IMR-90 (cell line): ENCODE measurements at regions not wholly inside any gene's neighbourhood (a gene's known extent, or its start where the extent isn't known, plus 50 kb on each side); places are given as distances from the start of the nearest gene placed in this dataset.

Source experiments
- ATAC-seq: fragments of 200-7000 bp; cut with Tn5 transposase; 2 replicates; pipeline ENCODE4 v1.9.1; 2020; ENCODE audit warnings: low read depth, mild to moderate bottlenecking, moderate library complexity
- BruUV-seq: library from RNA; stranded (reverse); fragments of 400-500 nt; replicated peaks from 2 replicates; lab custom pipeline; 2021; lab: Mats Ljungman, UMichigan
- CTCF ChIA-PET: fragments of 300-600 bp; formaldehyde crosslinking; extraction: SDS; loops from one replicate; lab custom pipeline; 2021; ENCODE audit warnings: antibody characterized with exemption; lab: Yijun Ruan, JAX
- POLR2A ChIA-PET: fragments of 300-600 bp; sonication (Branson Sonifier 250); formaldehyde crosslinking; loops from one replicate; lab custom pipeline; 2022; ENCODE audit warnings: antibody characterized with exemption; ENCODE audit not compliant: unreplicated experiment; lab: Charles Lee
- DNase-seq: peaks from one replicate; pipeline ENCODE4 v3.0.0; 2013
- H2AFZ ChIP-seq: replicated peaks from 2 replicates; pipeline ENCODE3; 2013; ENCODE audit warnings: low read length, mild to moderate bottlenecking; ENCODE audit not compliant: poor library complexity
- H2AK5ac ChIP-seq: 2 replicates; pipeline ENCODE4 v1.6.1; 2013; ENCODE audit warnings: low read depth, low read length, inconsistent platforms
- H2AK9ac ChIP-seq: replicated peaks from 2 replicates; pipeline ENCODE3; 2013; ENCODE audit warnings: mild to moderate bottlenecking, low read depth, low read length, moderate library complexity; ENCODE audit not compliant: poor library complexity
- H2BK120ac ChIP-seq: 2 replicates; pipeline ENCODE4 v1.6.1; 2013; ENCODE audit warnings: low read depth, low read length, inconsistent platforms
- H2BK15ac ChIP-seq: 3 replicates; pipeline ENCODE4 v1.6.1; 2013; ENCODE audit warnings: low read depth, low read length, inconsistent platforms
- H2BK20ac ChIP-seq: 2 replicates; pipeline ENCODE4 v1.6.1; 2013; ENCODE audit warnings: low read depth, mild to moderate bottlenecking, inconsistent platforms, low read length, moderate library complexity
- H2BK5ac ChIP-seq: 2 replicates; pipeline ENCODE4 v1.6.1; 2013; ENCODE audit warnings: mild to moderate bottlenecking, low read depth, low read length, inconsistent platforms; ENCODE audit not compliant: poor library complexity, severe bottlenecking
- H3K14ac ChIP-seq: replicated peaks from 2 replicates; pipeline ENCODE4 v1.6.1; 2013; ENCODE audit warnings: low read depth, low read length, inconsistent platforms
- H3K18ac ChIP-seq: 2 replicates; pipeline ENCODE4 v1.6.1; 2013; ENCODE audit warnings: low read depth, low read length, control low read depth
- H3K23ac ChIP-seq: 2 replicates; pipeline ENCODE4 v1.6.1; 2013; ENCODE audit warnings: low read depth, low read length, inconsistent platforms
- H3K27ac ChIP-seq: 2 replicates; pipeline ENCODE4 v1.5.1; 2013; ENCODE audit warnings: mild to moderate bottlenecking, control low read depth, low read length; ENCODE audit not compliant: insufficient read depth
- H3K27me3 ChIP-seq: 2 replicates; pipeline ENCODE4 v1.6.1; 2013; ENCODE audit warnings: low read length; ENCODE audit not compliant: control insufficient read depth, insufficient read depth
- H3K36me3 ChIP-seq: 2 replicates; pipeline ENCODE4 v1.6.1; 2013; ENCODE audit warnings: low read length, mixed read lengths; ENCODE audit not compliant: control insufficient read depth, insufficient read depth
- H3K4ac ChIP-seq: 2 replicates; pipeline ENCODE4 v1.6.1; 2013; ENCODE audit warnings: low read depth, low read length, inconsistent platforms
- H3K4me1 ChIP-seq: 2 replicates; pipeline ENCODE4 v1.6.1; 2013; ENCODE audit warnings: low read length, mixed read lengths; ENCODE audit not compliant: control insufficient read depth, insufficient read depth
- H3K4me2 ChIP-seq: 2 replicates; pipeline ENCODE4 v1.6.1; 2013; ENCODE audit warnings: low read depth, mild to moderate bottlenecking, control low read depth, low read length, moderate library complexity
- H3K4me3 ChIP-seq: 2 replicates; pipeline ENCODE4 v1.5.1; 2013; ENCODE audit warnings: low read depth, mild to moderate bottlenecking, control low read depth, low read length, moderate library complexity; ENCODE audit not compliant: insufficient read depth
- H3K56ac ChIP-seq: 2 replicates; pipeline ENCODE4 v1.6.1; 2013; ENCODE audit warnings: low read length, inconsistent platforms; ENCODE audit not compliant: insufficient read depth; ENCODE audit errors: extremely low read depth
- H3K79me1 ChIP-seq, 2 experiments: 2 replicates each; pipeline ENCODE4 v1.6.1; 2013; ENCODE audit warnings: low read length in 2 of 2, inconsistent platforms in 1 of 2, low read depth in 1 of 2
- H3K9ac ChIP-seq: 2 replicates; pipeline ENCODE4 v1.6.1; 2013; ENCODE audit warnings: low read depth, low read length, control low read depth
- H3K9me1 ChIP-seq: 2 replicates; pipeline ENCODE4 v1.6.1; 2013; ENCODE audit warnings: low read length, inconsistent platforms; ENCODE audit not compliant: insufficient read depth
- H3K9me3 ChIP-seq: 2 replicates; pipeline ENCODE4 v1.6.1; 2013; ENCODE audit warnings: low read length; ENCODE audit not compliant: control insufficient read depth, insufficient read depth
- H4K20me1 ChIP-seq: 2 replicates; pipeline ENCODE4 v1.6.1; 2013; ENCODE audit warnings: low read length, inconsistent platforms; ENCODE audit not compliant: insufficient read depth
- H4K5ac ChIP-seq: 2 replicates; pipeline ENCODE4 v1.6.1; 2013; ENCODE audit warnings: mild to moderate bottlenecking, low read depth, low read length, control low read depth
- H4K8ac ChIP-seq, 2 experiments: 2 replicates each; pipeline ENCODE4 v1.6.1; 2013; ENCODE audit warnings: low read depth in 2 of 2, low read length in 2 of 2, control low read depth in 1 of 2, inconsistent platforms in 1 of 2
- H4K91ac ChIP-seq: 2 replicates; pipeline ENCODE4 v1.6.1; 2013; ENCODE audit warnings: low read depth, low read length, inconsistent platforms; ENCODE audit not compliant: insufficient read depth
- MAFK ChIP-seq: IDR thresholded peaks from 2 replicates; pipeline ENCODE4 v1.6.1; 2012; ENCODE audit warnings: low read depth, low read length, improper control_type of control experiment
- POLR2A ChIP-seq: IDR thresholded peaks from 2 replicates; pipeline ENCODE4 v1.6.1; 2012; ENCODE audit warnings: mild to moderate bottlenecking, low read depth, low read length
- SMC3 ChIP-seq: fragments of 150-350 bp; IDR thresholded peaks from 2 replicates; pipeline ENCODE4 v1.6.1; 2016; ENCODE audit warnings: low read depth, mild to moderate bottlenecking, antibody characterized with exemption, low read length, moderate library complexity
- dilution Hi-C: fragments of 300-500 bp; cut with HindIII; formaldehyde crosslinking; loops from one replicate; pipeline ENCODE4 v1.14.3; 2018; ENCODE audit warnings: low sequenced_read_pairs; ENCODE audit not compliant: unreplicated experiment
- in situ Hi-C: fragments of 300-500 bp; cut with MboI; formaldehyde crosslinking; loops from 3 replicates; pipeline ENCODE4 v1.14.3; 2019; ENCODE audit warnings: low sequenced_read_pairs, inconsistent platforms, mixed read lengths
- intact Hi-C: fragments of 100-400 bp; cut with micrococcal nuclease; formaldehyde crosslinking; loops from 2 replicates; pipeline ENCODE4 v1.10.0; 2022

DNA sequence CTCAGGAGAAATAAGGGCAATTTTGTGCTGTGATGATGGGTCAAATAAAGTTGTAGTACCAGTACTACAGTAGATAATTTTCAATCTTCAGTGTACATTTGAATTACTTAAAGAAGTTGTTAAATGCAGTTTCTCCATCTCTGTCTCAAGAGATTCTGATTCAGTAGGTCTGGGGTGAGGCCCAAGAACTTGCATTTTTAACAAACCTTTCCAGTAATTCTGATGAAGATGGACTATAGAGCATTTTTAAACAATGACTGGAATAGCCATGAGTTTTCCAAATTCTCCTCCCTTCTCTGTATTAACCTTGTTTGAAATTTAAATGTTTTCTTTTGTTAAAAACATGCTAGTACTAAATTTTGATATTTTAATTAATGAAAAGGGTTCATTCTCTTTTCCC lies 127.0 kb upstream of the CD96 start:
- Histone ChIP-seq H4K91ac (no peak overlapping the region), H3K9me3 (no peaks in the 10 kb centered on the region), H4K20me1 (no peaks in the 10 kb centered on the region), H4K8ac (no peak overlapping the region), H3K36me3 (no peaks in the 10 kb centered on the region), H3K4me1 (no peaks in the 10 kb centered on the region), H2AK5ac (no peak overlapping the region), H3K9me1 (no peaks in the 10 kb centered on the region), H3K14ac (no peak overlapping the region), H2AK9ac (no peak overlapping the region), H3K79me1 (no peaks in the 10 kb centered on the region), H2BK5ac (no peak overlapping the region), H3K4me3 (no peak overlapping the region), H3K56ac (no peak overlapping the region), H4K5ac (no peak overlapping the region), H2BK20ac (no peak overlapping the region), H2BK120ac (no peak overlapping the region), H3K23ac (no peak overlapping the region), H3K27ac (no peak overlapping the region), H3K4ac (no peak overlapping the region), H3K4me2 (no peak overlapping the region), H2BK15ac (no peak overlapping the region), H3K18ac (no peak overlapping the region), H3K9ac (no peak overlapping the region), H3K27me3 (peaks cover 4% of the 10 kb centered on the region), H2AFZ (no peak overlapping the region)
- BruUV-seq = no TSS peak
- dilution Hi-C loops = no loop called here
- ChIA-PET CTCF (no interaction called here), POLR2A (no interaction called here)
- no peak for TF ChIP-seq SMC3
- TF ChIP-seq MAFK = no peak
- TF ChIP-seq POLR2A = no peak
- DNase-seq (no peak), ATAC-seq (no peak)
- intact Hi-C loops = no loop called here
- in situ Hi-C loops = no loop called here
